SKM-1 (cell line): ENCODE measurements at regions not wholly inside any gene's neighbourhood (a gene's known extent, or its start where the extent isn't known, plus 50 kb on each side); places are given as distances from the start of the nearest gene placed in this dataset.
"Not testable (repeated sequence)": the region's sequence is repeated elsewhere in the genome, so short reads cannot be mapped to it uniquely, and the experiment has no call there.

Experiments
- DNase-seq: peaks from one replicate; lab custom pipeline; 2025; ENCODE audit not compliant: unreplicated experiment; lab: John Stamatoyannopoulos, UW

DNA sequence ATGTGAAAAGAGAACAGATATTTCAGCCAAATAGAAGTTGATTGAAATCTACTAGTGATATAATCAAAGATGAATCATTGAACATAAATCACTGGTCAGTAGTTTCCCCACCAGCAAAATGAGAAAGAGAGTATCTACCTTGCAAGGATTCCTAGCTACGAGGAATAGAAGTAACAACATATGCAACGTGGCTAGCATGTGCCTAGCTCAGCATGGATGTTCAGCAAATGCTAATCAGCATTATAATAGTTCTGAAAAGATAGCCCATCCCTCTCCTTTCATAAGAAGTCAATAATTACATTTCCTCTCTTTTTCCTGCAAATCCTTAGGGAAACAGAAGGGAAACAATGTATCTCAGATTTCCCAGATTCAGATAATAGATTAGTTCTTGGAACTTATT lies 417.2 kb downstream of the SATB2 start:
- no peak for DNase-seq

DNA sequence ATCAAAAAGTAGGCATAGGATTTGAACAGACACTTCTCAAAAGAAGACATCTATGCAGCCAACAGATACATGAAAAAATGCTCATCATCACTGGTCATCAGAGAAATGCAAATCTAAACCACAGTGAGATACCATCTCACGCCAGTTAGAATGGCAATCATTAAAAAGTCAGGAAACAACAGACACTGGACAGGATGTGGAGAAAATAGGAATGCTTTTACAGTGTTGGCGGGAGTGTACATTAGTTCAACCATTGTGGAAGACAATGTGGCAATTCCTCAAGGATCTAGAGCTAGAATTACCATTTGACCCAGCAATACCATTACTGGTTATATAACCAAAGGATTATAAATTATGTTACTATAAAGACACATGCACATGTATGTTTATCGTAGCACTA lies 424.0 kb downstream of the SATB2 start:
- DNase-seq, result not testable (repeated sequence)

DNA sequence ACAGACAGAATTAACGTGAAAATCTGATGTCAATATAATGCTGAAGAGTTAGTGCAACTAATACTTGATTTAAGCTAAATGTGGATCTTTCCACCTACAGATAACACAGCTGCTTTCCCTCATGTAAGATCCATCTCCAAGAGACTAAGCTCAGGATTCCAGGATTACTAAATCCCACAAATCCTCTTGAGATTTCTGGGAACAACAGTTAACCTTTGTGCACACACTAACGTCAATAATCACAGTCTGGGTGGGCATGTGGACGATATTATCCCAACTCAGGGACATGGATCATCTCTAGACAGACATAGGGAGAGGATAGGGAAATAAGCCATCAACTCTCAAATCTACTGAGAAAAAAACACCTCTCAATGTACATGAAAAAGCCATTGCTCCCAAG lies 432.6 kb downstream of the SATB2 start:
- DNase-seq, result no peak

DNA sequence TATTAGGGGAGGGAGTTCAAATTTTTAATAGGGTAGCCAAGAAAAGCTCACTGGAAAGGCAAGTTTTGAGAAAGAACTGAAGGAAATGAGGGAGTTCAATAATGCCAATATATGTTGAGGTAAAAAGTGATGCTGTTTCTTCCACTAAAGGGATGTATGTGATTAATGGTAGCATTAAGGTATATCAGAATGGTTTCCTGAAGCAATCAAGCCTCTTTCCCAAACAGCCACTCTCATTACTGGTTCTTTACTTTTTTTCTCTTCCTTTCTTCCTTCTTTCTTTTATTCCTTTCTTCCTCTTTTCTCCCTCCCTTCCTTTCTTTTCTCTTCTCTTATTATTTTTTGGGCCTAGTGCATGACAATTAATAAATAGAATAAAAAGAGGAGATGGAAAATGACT lies 433.5 kb downstream of the SATB2 start:
- no peak for DNase-seq

DNA sequence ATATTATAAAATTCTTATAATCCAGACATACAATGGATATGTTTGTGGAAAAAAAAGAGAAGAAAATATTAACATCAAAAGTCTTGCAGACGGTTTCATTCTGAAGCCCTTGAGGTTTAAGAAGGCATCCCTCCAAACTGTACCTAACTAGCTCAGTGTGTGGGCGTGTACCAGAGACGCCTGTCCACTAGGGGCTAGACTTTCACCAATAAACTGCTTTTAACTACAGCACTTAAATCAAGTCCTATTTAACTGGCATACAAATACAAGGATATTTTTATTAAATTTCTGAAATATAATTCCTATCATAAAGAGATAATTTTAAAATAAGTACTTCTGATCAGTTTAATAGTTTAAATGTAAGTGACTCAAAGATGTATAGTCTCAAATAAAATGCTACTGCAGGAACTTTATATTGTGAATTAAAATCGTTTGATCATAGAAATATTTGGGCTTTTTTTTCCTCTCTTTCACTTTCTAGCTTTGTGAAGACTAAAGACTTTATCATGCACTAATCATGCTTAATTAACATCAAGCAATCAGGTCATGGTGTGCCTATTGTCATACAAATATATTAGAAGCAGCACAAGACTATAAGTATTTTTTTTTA lies 437.7 kb downstream of the SATB2 start:
- DNase-seq, result no peak

DNA sequence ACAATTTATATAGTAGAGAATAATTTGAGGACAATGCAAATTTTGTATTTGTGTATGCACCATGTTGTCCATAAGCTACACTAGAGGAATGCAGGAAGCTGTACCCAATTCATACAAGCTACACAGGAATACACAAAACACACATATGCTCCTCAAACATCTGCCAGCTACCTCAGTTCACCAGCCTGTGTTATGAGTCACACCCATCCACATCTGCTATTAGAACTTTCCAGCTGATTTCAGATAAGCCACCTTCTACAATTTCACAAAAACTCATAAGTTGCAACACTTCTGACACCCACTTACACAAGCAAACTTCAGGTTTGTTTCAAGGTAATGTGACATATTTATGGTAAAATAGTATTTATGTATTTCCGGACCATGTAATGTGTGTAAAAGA lies 438.9 kb downstream of the SATB2 start:
- DNase-seq, result no peak

DNA sequence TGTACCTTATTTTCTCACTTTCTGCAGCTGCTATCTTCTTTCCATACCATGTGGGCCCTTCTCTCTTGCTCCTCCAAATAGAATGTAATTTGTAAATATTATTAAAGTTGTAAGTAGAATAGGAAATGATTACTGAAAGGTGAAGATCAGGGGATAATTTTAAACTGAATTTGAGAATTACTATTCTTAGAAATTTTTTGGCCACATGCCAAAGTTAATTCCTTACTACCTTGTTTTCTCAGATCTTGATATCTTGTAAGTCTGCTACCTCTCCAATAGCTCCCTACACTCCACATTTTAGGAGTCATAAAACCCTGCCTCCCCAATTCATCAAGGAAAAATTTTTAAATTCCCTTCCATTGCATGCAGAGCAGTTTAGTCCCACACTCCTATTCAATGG lies 442.7 kb downstream of the SATB2 start:
- DNase-seq, result no peak

DNA sequence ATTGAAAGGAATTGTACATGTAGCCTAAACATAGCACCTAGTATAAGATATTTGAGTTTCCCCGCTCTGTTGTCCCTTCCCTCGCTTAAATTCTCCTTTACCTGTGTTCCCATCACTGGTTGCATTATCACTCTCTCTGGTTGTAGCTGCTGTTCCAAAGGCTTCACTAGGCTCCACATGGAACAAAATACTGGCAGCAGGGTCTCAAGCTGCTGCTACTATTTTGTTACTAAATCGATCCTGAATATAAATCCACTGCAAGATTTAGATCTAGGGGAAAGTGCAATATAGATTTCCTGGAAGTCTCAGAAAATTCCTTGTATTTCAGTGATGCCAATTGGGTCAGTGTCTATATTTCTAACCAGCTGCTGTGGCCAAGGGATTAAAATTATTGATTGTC lies 443.5 kb downstream of the SATB2 start:
- no peak for DNase-seq

DNA sequence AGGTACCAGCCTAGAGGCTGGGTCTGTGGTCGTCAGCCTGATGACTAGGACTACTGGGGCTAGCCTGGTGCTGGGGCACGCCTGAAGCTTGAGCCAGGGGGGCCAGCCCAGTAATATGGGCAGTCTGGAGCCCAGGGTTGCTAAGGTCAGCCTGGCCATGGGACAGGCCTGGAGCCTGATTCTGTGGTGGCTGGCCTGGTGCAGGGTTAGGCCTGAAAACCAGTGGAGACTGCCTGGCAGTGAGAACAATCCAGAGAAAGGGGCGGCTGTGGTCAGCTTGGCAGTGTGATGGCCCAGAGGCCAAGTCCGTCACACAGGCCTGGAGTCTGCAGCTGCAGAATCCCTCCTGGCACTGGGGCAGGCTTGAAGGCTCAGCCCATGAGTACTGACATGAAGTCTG lies 445.8 kb downstream of the SATB2 start:
- no peak for DNase-seq

DNA sequence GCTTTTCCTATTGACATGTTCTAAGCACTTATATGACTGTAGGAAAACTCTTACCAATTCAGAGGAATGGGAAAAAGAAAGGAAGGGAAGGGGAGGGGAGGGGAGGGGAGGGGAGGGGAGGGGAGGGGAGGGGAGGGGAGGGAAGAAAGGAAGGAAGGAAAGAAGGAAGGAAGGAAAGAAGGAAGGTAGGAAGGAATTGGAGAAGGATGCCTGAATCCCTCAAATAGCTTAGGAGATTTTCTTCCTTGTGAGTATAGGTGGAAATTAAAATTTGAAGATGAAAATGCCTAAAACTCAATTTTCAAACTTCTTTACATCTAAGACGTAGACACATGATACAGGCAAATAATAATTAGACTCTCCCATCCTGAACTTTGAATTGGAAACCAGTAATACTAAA lies 463.1 kb downstream of the SATB2 start:
- DNase-seq, result no peak

DNA sequence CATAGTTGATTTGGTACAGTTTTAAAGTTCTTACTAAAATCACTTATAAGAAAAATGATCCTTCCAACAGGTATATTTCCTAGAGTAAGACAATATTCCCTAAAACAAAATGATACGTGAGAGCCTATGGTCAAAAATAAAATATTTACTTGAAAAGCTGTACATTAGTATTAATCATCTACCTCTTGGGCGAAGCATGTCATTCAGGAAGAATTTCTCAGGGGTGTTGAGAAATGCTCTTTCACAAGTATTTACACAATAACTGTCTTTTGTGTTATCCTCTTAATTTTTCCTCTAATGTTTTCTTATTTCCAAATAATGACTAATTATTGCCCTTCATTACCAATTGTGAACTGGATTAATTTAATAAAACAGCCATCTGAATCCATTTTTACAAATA lies 466.3 kb downstream of the SATB2 start:
- no peak for DNase-seq

DNA sequence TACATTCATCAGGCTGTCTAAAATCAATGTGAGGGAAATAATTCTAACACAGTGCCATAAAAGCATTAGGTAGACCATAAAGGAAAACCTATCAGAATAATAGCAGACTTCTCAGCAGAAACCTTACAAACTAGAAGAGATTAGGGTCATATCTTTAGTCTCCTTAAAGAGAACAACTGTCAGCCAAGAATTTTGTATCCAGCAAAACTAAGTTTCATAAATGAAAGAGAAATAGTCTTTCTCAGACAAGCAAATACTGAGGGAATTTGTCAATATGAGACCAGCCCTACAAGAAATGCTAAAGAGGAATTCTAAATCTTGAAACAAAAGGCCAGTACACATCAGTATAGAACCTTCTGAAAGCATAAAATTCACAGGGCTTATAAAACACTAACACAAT lies 482.0 kb downstream of the SATB2 start:
- no peak for DNase-seq

DNA sequence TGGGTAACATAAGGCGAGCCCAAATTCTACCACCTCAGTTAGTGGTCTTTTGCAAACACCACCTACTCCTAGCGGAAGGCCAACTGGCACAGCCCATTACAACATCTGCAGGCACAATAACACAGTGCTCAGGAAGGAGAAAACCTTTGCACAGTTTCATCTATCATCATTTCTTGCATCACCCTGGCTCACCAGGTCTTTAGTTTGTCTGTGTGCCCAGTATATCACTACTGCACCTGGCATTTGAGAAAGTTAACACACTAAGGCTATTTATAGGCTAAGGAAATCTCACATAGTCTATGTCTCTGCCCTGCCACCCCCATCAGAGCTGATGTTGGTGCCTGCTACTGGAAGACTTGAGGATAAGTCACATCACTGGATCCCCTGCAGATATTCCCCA lies 484.0 kb downstream of the SATB2 start:
- DNase-seq, result no peak

DNA sequence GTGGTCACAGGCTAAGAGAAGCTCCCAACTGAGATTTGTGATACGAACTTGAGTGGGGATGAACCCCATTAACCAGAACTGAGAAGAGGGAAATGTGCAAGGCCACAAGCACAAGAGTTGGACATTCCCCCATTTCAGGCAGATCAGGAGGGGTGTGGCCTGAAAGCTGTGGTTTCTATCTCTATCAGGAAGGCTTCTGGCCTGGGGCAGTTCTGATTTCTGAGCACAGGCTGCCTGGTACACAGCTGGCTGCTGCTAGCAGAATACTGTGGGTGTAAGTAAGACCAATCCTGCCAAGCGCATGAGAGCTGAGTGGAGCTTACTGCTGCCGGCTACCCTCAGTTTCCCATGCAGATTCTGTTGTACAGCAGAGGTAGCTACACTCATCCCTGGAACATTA lies 484.6 kb downstream of the SATB2 start:
- no peak for DNase-seq

DNA sequence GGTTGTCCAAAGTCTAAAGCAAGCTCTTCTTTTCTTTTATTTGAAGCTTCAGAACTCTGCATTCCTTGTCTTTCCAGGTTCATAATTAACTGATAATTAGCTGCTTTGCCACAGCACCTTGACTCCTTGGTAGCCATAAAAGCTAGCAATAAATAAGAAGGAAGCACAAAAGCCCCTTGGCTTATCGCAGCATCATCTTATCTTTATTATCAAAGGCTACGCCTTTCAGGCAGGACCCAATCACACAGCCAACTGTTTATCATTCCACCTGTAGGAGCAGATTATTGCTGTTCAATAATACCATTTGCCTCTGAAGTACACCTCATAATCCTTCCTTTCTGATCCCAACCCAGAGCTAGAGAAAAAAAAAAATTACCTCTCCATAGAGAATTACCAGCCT lies 489.2 kb downstream of the SATB2 start:
- DNase-seq, result no peak

DNA sequence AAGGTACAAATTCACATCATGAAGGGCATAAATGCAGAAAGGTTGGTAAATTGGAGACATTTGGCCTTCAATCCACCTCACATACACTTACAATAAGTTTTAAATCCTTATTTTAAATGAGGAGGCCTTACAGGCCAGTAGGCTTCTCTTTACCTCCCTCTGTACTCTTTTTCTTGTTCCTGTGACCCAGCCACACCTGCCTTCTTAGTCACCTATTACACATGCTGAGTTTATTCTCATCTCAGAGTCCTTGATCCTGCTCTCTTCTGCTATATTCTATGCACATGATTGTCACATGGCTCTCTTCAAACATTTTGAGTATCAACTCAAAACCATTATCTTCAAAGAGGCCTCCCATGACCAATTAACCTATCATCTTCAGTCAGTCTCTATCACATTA lies 491.5 kb downstream of the SATB2 start:
- no peak for DNase-seq

DNA sequence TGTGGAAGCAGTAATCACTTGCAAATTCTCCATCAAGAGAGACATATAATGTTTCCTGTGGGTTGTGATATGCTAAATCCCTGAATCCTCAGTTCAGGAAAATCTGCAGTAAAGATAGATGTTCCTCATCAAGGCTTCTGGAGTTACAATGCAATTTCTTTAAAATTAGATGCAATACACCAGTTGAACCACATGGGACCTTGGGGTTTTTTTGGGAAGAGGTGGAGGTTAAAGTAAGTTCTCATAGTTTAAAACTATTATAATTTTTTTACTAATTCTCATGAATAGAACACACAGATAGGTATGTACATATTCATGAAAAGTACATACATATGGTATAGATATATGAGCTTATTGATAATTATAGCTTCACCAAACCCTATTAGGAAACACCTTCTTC lies 496.2 kb downstream of the SATB2 start:
- DNase-seq, result no peak

DNA sequence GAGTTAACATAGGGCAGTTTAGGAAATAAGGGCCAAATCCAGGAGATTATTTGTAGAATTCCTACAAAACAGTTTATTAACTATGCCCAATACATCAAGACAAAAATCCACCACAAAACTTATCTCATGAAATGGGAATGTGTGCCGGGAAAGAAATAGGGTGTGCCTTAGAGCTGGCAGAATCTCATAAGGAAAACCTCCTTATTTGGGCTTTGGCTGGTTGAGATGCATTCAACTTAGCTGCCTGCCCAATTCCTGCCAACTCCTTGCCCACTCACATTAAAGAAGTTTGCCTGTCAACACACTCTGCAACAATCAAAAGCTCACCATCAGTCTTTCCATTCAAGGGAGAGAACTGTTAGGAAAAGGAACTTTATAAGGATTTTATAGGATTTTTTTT lies 500.6 kb downstream of the SATB2 start:
- DNase-seq, result no peak

DNA sequence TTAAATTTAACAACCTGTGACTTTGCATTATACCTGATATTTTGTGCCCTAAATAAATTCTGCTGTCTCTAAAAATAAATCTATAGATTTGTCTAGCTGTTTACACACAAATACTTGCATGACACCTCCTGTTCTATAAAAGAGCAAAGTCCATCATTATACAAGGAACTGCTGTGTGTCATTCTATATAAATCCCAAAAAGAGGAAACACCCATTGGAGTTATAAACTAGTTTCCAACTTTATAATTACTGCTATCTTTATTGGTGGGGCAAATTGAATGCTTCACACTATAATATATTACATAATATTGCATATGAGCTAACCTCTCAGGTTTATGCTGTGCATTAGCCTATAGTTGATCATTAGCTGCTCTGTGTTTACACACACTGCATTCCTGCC lies 504.4 kb downstream of the SATB2 start:
- no peak for DNase-seq

DNA sequence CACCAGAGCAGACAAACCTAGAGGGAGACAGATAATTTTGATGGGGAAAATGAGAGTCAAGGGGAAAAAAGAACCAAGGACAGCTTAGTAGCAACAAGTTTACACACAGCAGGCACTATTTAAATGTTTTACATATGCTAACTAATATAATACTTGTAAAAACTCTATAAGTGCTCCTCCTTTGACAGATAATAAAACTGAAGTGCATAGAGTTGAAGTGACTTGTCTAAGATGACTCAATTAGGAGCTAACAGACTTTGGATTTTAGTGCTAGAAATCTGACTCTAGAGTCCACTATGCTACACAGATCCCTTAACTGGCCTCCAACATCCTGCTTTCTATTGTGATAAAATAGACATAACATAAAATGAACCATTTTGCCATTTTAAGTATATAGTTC lies 506.9 kb downstream of the SATB2 start:
- no peak for DNase-seq

DNA sequence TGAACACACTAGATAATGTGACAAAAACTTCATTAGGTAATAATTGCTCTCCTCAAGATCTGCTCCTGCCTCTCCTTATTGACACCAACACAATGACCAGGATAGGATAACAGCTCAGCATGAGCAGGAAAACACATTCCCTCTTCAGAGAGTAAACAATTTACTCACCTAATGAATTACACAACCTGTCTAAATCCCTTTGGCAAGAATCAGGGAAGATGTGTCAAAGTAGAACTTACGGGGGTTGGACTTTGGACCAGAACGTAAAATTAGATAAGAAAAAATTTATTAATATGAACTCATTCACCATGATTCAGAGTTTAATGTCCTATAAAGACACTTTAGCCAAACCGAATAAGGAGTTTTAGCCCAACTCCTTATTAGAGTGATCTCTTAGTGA lies 512.2 kb downstream of the SATB2 start:
- no peak for DNase-seq

DNA sequence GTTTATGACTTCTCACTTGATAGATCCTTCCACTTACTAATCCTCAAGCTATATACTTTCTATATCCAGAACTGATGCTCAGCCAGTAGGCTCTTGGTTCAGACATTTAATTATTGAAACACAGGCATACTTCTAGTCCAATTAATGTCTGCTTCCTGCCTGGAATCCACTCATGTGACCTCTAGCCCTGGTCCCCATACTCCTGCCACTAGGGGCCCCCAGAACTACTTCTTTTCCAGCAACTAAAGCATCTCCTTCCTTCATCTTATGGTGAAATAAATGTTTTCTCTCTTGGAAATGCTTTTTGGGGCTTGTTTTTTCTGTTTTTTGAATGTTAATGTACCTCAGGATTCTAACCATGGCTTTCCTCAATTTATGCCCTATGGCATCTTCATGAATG lies 527.6 kb downstream of the SATB2 start:
- DNase-seq, result no peak

DNA sequence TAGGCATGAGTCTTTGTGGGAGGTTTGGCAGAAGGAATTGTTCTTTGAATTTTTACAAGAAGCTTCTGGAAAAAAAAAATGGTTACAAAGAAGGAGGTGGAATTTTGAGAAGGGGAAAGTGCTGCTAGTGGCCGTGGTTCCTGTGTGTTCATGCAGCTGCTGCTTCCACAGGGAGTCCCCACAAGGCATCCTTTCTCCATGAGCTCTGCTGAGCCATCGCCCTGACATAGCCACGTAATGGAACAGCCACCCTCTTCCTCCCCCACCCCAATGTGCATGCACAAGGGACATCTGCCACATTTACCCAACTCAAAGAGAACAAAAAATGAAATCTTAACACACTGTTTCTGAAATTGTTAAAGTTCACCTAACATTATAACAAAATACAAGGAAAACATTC lies 529.7 kb downstream of the SATB2 start:
- DNase-seq, result no peak
